ENCODE measurements at regions not wholly inside any gene's neighbourhood (a gene's known extent, or its start where the extent isn't known, plus 50 kb on each side); places are given as distances from the start of the nearest gene placed in this dataset.
"Not testable (repeated sequence)": the region's sequence is repeated elsewhere in the genome, so short reads cannot be mapped to it uniquely, and the experiment has no call there.

DNA sequence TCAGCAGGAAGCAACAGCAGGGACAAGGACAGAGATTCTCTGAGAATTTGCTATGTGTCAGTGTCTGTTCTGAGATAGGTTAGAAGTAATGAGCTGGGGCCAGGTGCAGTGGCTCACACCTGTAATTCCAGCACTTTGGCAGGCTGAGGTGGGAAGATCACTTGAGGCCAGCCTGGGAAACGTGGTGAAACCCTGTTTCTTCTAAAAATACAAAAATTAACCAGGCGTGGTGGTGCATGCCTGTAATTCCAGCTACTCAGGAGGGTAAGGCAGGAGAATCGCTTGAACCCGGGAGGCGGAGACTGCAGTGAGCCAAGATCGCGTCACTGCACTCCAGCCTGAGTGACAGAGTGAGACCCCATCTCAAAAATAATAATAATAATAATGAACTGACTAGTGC lies 66.5 kb upstream of the ACYP2 start:
- ChIA-PET POLR2A (ENCODE audit: partially characterized antibody) (interaction anchor here (1.5 kb wide), 1 partner anchor 66 kb away, joined by 3 read pairs; the partner anchor contains the start of gene ACYP2), CTCF (ENCODE audit: partially characterized antibody) (interaction anchor here (1.1 to 1.3 kb wide), 3 partner anchors 22 to 106 kb away, joined by 3 to 7 read pairs (median 3); partner anchors contain the start of gene PSME4)
- not testable (repeated sequence) for H3K4me3 Mint-ChIP-seq; H3K27me3 Mint-ChIP-seq; H3K9me3 Mint-ChIP-seq; H3K27ac ChIP-seq (ENCODE audit: low read depth, low read length); DNase-seq; H3K36me3 ChIP-seq (ENCODE audit: insufficient read depth, low read length); H3K4me3 ChIP-seq (ENCODE audit: low read length in 2 of 2); H3K27me3 ChIP-seq (ENCODE audit: insufficient read depth, low read length); H3K9me3 ChIP-seq (ENCODE audit: control insufficient read depth in 1 of 2, low read length in 2 of 2)
- peak overlapping the region in 2 of 7 donors; percentile 50 to 55 for H3K27ac Mint-ChIP-seq
- H3K36me3 Mint-ChIP-seq, result peaks cover 9 to 20% of the 10 kb centered on the region in 2 donors
- H3K4me1 ChIP-seq (ENCODE audit: insufficient read depth, low read length), result peaks cover 20% of the 10 kb centered on the region
- intact Hi-C loops (cut with micrococcal nuclease), result loop anchor here (5.0 kb wide), 1 partner anchor 77 kb away; the partner anchor contains the start of gene PSME4
- peaks cover 14 to 36% (median 26%) of the 10 kb centered on the region in 4 donors for H3K4me1 Mint-ChIP-seq

DNA sequence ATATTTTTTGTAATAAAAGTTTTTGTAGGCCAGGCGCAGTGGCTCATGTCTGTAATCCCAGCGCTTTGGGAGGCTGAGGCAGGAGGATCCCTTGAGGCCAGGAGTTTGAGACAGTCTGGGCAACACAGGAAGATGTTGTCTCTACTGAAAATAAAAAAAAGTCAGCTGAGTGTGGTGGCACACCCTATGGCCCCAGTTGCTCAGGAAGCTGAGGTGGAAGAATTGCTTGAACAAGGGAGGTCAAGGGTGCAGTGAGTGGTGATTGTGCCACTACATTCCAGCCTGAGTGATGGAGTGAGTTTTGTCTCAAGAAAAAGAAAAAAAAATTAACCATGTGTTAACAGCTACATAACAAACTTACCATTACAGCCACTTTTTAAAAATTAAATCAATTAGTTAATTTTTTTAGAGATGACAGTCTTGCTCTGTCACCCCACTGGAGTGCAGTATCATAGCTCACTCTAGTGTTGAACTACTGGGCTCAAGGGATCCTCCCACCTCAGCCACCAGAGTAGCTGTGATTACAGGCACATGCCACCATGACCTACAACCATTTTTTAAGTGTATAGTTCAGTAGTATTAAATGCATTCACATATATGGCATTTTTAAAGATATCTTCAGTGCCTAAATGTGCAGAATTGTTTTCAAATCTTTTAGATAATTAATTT lies 67.2 kb upstream of the ACYP2 start:
- Mint-ChIP-seq H3K4me3 (no peak overlapping the region), H3K36me3 (peaks cover 9 to 23% of the 10 kb centered on the region in 2 donors), H3K27me3 (no peaks in the 10 kb centered on the region), H3K27ac (peak overlapping the region in 2 of 7 donors; percentile 46 to 68), H3K9me3 (peaks cover 0 to 8% (median 4%) of the 10 kb centered on the region in 8 donors), H3K4me1 (peaks cover 8 to 30% (median 20%) of the 10 kb centered on the region in 4 donors)
- CTCF ChIA-PET (ENCODE audit: partially characterized antibody), result interaction anchor here (1.1 to 1.3 kb wide), 4 partner anchors 23 to 106 kb away, joined by 3 to 7 read pairs (median 4); partner anchors contain the start of gene PSME4
- intact Hi-C loops (cut with micrococcal nuclease), result loop anchor here (5.0 kb wide), 1 partner anchor 76 kb away; the partner anchor contains the start of gene PSME4
- Histone ChIP-seq H3K4me3 (ENCODE audit: low read length in 2 of 2) (no peak overlapping the region), H3K9me3 (ENCODE audit: control insufficient read depth in 1 of 2, low read length in 2 of 2) (no peaks in the 10 kb centered on the region), H3K4me1 (ENCODE audit: insufficient read depth, low read length) (peaks cover 13% of the 10 kb centered on the region), H3K27ac (ENCODE audit: low read depth, low read length) (no peak overlapping the region), H3K36me3 (ENCODE audit: insufficient read depth, low read length) (no peaks in the 10 kb centered on the region), H3K27me3 (ENCODE audit: insufficient read depth, low read length) (no peaks in the 10 kb centered on the region)
- POLR2A ChIA-PET (ENCODE audit: partially characterized antibody), result interaction anchor here (1.5 kb wide), 1 partner anchor 67 kb away, joined by 3 read pairs; the partner anchor contains the start of gene ACYP2
- DNase-seq, result no peak

DNA sequence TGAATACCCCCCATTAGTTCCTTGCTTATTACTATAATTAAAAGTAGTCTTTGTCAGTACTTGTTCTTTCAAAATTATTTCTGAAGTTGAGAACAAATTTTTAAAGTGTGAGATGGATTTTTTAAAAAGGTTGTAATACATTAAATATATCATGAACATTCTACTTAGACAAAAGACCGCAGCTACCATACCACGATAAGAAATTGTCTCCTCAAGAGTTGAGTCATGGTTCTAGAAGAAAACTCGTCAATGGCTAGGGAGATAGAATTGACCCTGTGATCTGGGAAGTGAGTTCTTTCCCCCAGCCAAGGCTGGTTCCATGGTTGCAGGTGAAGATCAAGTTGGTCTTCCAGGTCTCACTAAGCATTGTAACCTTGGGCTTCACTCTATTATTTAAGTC lies 67.8 kb upstream of the ACYP2 start:
- ChIA-PET CTCF (ENCODE audit: partially characterized antibody) (interaction anchor here (1.1 to 1.3 kb wide), 4 partner anchors 23 to 105 kb away, joined by 3 to 7 read pairs (median 4); partner anchors contain the start of gene PSME4), POLR2A (ENCODE audit: partially characterized antibody) (no interaction called here)
- no peak for DNase-seq
- Histone ChIP-seq H3K4me1 (ENCODE audit: insufficient read depth, low read length) (peaks cover 8% of the 10 kb centered on the region), H3K27me3 (ENCODE audit: insufficient read depth, low read length) (no peaks in the 10 kb centered on the region), H3K4me3 (ENCODE audit: low read length in 2 of 2) (no peak overlapping the region), H3K36me3 (ENCODE audit: insufficient read depth, low read length) (no peaks in the 10 kb centered on the region), H3K27ac (ENCODE audit: low read depth, low read length) (no peak overlapping the region), H3K9me3 (ENCODE audit: control insufficient read depth in 1 of 2, low read length in 2 of 2) (no peaks in the 10 kb centered on the region)
- Mint-ChIP-seq H3K27ac (no peak overlapping the region), H3K36me3 (peaks cover 9 to 26% of the 10 kb centered on the region in 2 donors), H3K27me3 (no peaks in the 10 kb centered on the region), H3K4me3 (no peak overlapping the region), H3K4me1 (peaks cover 7 to 24% (median 14%) of the 10 kb centered on the region in 4 donors), H3K9me3 (peaks cover 0 to 8% (median 4%) of the 10 kb centered on the region in 8 donors)
- intact Hi-C loops (cut with micrococcal nuclease), result loop anchor here (5.0 kb wide), 1 partner anchor 75 kb away; the partner anchor contains the start of gene PSME4

DNA sequence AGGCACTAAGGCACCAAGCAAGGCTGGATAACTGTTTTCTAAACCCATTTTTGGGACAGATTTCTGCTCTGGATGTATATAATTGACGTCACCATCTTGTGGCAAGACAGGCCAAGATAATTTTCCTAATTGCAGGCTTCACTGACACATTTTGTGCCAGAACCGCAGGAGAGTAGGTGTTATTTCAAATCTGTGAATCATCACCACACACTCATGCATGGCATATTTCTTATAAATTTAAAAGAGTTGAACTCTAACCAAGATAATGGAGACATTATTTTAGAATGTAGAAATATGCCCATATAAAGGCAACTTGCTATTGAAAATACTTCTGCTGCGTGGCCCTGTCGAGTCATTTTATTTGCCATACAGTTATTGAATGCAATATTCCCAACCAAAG lies 68.3 kb upstream of the ACYP2 start:
- H3K4me1 Mint-ChIP-seq, result peaks cover 6 to 21% (median 13%) of the 10 kb centered on the region in 4 donors
- H3K9me3 ChIP-seq (ENCODE audit: control insufficient read depth in 1 of 2, low read length in 2 of 2), result no peaks in the 10 kb centered on the region
- H3K9me3 Mint-ChIP-seq, result peaks cover 0 to 8% (median 4%) of the 10 kb centered on the region in 8 donors
- POLR2A ChIA-PET (ENCODE audit: partially characterized antibody), result no interaction called here
- H3K36me3 ChIP-seq (ENCODE audit: insufficient read depth, low read length), result no peaks in the 10 kb centered on the region
- H3K4me3 ChIP-seq (ENCODE audit: low read length in 2 of 2), result no peak overlapping the region
- no peaks in the 10 kb centered on the region for H3K27me3 ChIP-seq (ENCODE audit: insufficient read depth, low read length)
- peaks cover 7 to 31% of the 10 kb centered on the region in 2 donors for H3K36me3 Mint-ChIP-seq
- H3K27me3 Mint-ChIP-seq, result no peaks in the 10 kb centered on the region
- CTCF ChIA-PET (ENCODE audit: partially characterized antibody), result interaction anchor here (1.2 kb wide), 1 partner anchor 97 kb away, joined by 4 read pairs; no protein-coding TSS in a partner anchor
- no peak for DNase-seq
- no peak overlapping the region for H3K27ac Mint-ChIP-seq
- H3K27ac ChIP-seq (ENCODE audit: low read depth, low read length), result no peak overlapping the region
- H3K4me3 Mint-ChIP-seq, result no peak overlapping the region
- H3K4me1 ChIP-seq (ENCODE audit: insufficient read depth, low read length), result peaks cover 8% of the 10 kb centered on the region
- intact Hi-C loops (cut with micrococcal nuclease), result loop anchor here (5.0 kb wide), 1 partner anchor 75 kb away; the partner anchor contains the start of gene PSME4

DNA sequence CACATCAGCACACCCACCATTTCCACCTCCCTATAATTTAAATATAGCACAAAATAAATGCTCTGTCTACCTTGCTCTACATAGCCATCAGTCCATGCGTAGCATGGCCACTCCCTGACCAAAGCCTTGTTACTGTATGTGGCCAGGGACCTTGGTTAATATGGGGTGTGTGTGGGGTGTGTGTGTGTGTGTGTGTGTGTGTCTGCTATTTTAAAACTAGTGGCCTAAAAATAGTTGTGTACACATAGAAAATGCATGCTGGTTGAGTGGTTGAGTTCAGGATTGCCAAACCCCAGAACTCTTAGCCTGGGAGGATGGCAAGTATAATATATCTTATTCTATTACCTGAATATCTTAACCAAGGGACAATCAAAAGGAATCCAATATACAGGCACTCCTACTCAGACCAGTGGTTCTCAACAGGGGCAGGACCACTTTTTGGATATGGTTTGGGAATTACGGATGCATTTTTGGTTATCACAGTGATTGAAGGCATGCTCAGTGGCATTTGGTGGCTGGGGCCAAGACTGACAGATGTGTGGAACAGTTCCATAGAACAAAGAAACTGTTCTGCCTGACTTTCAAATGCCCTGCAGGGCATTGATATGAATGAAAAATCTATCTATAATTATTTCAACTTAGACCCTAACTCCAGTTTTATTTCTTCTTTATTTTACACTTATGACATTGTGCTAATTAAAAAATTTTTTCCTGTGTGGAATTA lies 72.3 kb upstream of the PSME4 start:
- no peak for DNase-seq
- no peak overlapping the region for H3K4me3 ChIP-seq (ENCODE audit: low read length in 2 of 2)
- H3K27ac Mint-ChIP-seq, result no peak overlapping the region
- H3K4me1 ChIP-seq (ENCODE audit: insufficient read depth, low read length), result peaks cover 13% of the 10 kb centered on the region
- H3K9me3 ChIP-seq (ENCODE audit: control insufficient read depth in 1 of 2, low read length in 2 of 2), result no peaks in the 10 kb centered on the region
- POLR2A ChIA-PET (ENCODE audit: partially characterized antibody), result no interaction called here
- no peaks in the 10 kb centered on the region for H3K27me3 ChIP-seq (ENCODE audit: insufficient read depth, low read length)
- H3K27ac ChIP-seq (ENCODE audit: low read depth, low read length), result no peak overlapping the region
- H3K4me1 Mint-ChIP-seq, result peaks cover under 1 to 14% (median 8%) of the 10 kb centered on the region in 4 donors
- no peaks in the 10 kb centered on the region for H3K27me3 Mint-ChIP-seq
- H3K9me3 Mint-ChIP-seq, result peaks cover 0 to 8% (median 4%) of the 10 kb centered on the region in 8 donors
- intact Hi-C loops (cut with micrococcal nuclease), result no loop called here
- peaks cover 0 to 23% of the 10 kb centered on the region in 2 donors for H3K36me3 Mint-ChIP-seq
- no peaks in the 10 kb centered on the region for H3K36me3 ChIP-seq (ENCODE audit: insufficient read depth, low read length)
- no peak overlapping the region for H3K4me3 Mint-ChIP-seq
- CTCF ChIA-PET (ENCODE audit: partially characterized antibody), result no interaction called here

DNA sequence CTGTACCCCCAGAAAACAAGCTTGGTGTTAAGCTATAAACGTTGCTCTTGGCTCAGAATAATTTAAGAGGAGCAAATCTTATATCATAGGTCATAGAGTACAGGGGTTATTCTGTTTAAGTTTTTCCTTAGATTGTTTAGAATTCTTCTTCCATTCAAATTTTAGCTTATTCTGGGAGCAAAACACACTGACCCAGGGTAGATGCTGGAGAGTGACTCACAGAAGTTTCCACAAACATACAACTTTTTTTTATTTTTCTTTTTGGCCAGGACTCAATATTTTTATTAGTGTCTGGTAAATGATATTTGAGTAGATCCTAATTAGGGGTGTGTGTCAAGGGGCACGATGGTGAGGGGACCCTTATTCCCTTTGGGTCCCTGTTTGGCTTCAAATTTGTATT lies 71.5 kb upstream of the PSME4 start:
- no peaks in the 10 kb centered on the region for H3K9me3 ChIP-seq (ENCODE audit: control insufficient read depth in 1 of 2, low read length in 2 of 2)
- intact Hi-C loops (cut with micrococcal nuclease), result no loop called here
- H3K27ac ChIP-seq (ENCODE audit: low read depth, low read length), result no peak overlapping the region
- H3K36me3 ChIP-seq (ENCODE audit: insufficient read depth, low read length), result no peaks in the 10 kb centered on the region
- no peaks in the 10 kb centered on the region for H3K27me3 Mint-ChIP-seq
- CTCF ChIA-PET (ENCODE audit: partially characterized antibody), result no interaction called here
- H3K36me3 Mint-ChIP-seq, result peaks cover 0 to 23% of the 10 kb centered on the region in 2 donors
- H3K4me3 Mint-ChIP-seq, result no peak overlapping the region
- no peak for DNase-seq
- no peak overlapping the region for H3K4me3 ChIP-seq (ENCODE audit: low read length in 2 of 2)
- H3K4me1 ChIP-seq (ENCODE audit: insufficient read depth, low read length), result peaks cover 12% of the 10 kb centered on the region
- H3K27ac Mint-ChIP-seq, result peak overlapping the region in 1 of 7 donors; percentile 50
- H3K4me1 Mint-ChIP-seq, result peaks cover 0 to 11% (median 4%) of the 10 kb centered on the region in 4 donors
- peaks cover 0 to 8% (median 4%) of the 10 kb centered on the region in 8 donors for H3K9me3 Mint-ChIP-seq
- no peaks in the 10 kb centered on the region for H3K27me3 ChIP-seq (ENCODE audit: insufficient read depth, low read length)
- POLR2A ChIA-PET (ENCODE audit: partially characterized antibody), result no interaction called here

DNA sequence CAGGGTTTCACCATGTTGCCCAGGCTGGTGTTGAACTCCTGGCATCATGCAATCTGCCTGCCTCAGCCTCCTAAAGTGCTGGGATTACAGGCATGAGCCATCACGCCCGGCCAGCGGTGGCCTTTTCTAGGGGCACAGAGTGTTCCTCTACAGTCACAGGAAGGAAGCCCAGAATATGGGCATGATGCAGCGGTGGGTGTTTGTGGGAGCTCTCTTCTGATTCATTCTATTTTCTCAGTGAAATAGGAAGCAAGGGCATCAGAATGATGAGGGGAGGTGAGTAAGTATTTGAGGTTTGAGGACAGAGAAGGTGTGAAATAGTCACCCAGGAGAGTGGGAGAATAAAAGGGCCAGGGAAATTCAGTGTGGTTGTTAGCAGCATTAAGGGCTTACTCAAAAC lies 70.3 kb upstream of the PSME4 start:
- no peaks in the 10 kb centered on the region for H3K27me3 ChIP-seq (ENCODE audit: insufficient read depth, low read length)
- intact Hi-C loops (cut with micrococcal nuclease), result no loop called here
- H3K4me3 Mint-ChIP-seq, result no peak overlapping the region
- no peak overlapping the region for H3K27ac ChIP-seq (ENCODE audit: low read depth, low read length)
- peaks cover 0 to 23% of the 10 kb centered on the region in 2 donors for H3K36me3 Mint-ChIP-seq
- DNase-seq, result peak in 1 of 5 donors; percentile 41
- no peak overlapping the region for H3K27ac Mint-ChIP-seq
- ChIA-PET POLR2A (ENCODE audit: partially characterized antibody) (no interaction called here), CTCF (ENCODE audit: partially characterized antibody) (interaction anchor here (1.1 kb wide), 1 partner anchor 66 kb away, joined by 3 read pairs; no protein-coding TSS in a partner anchor)
- H3K4me1 ChIP-seq (ENCODE audit: insufficient read depth, low read length), result peaks cover 12% of the 10 kb centered on the region
- peaks cover 0 to 5% (median 0%) of the 10 kb centered on the region in 4 donors for H3K4me1 Mint-ChIP-seq
- no peaks in the 10 kb centered on the region for H3K9me3 ChIP-seq (ENCODE audit: control insufficient read depth in 1 of 2, low read length in 2 of 2)
- H3K9me3 Mint-ChIP-seq, result peaks cover 0 to 8% (median 4%) of the 10 kb centered on the region in 8 donors
- no peaks in the 10 kb centered on the region for H3K36me3 ChIP-seq (ENCODE audit: insufficient read depth, low read length)
- H3K27me3 Mint-ChIP-seq, result no peaks in the 10 kb centered on the region
- no peak overlapping the region for H3K4me3 ChIP-seq (ENCODE audit: low read length in 2 of 2)

Data from CD4-positive, alpha-beta memory T cell (primary cell).